NCI-H146 (cell line): ENCODE measurements at regions not wholly inside any gene's neighbourhood (a gene's known extent, or its start where the extent isn't known, plus 50 kb on each side); places are given as distances from the start of the nearest gene placed in this dataset.
"Not testable (repeated sequence)": the region's sequence is repeated elsewhere in the genome, so short reads cannot be mapped to it uniquely, and the experiment has no call there.

Source experiments
- DNase-seq: peaks from one replicate; lab custom pipeline; 2025; lab: John Stamatoyannopoulos, UW

GRCh38 chr10:56104487-56104886 is 256.6 kb downstream of the ZWINT start:
- no peak for DNase-seq

GRCh38 chr10:56096226-56096517 is 264.9 kb downstream of the ZWINT start:
- no peak for DNase-seq

GRCh38 chr10:56095506-56096225 is 265.4 kb downstream of the ZWINT start:
- DNase-seq, result no peak

GRCh38 chr10:56093645-56094044 is 267.4 kb downstream of the ZWINT start:
- not testable (repeated sequence) for DNase-seq

- no peak for DNase-seq
Measured at GRCh38 chr10:56091872-56092271, 269.2 kb downstream of the ZWINT start.

GRCh38 chr10:56090914-56091540 is 270.0 kb downstream of the ZWINT start:
- no peak for DNase-seq

GRCh38 chr10:56085406-56086122 is 275.5 kb downstream of the ZWINT start:
- no peak for DNase-seq

GRCh38 chr10:56082169-56082568 is 278.9 kb downstream of the ZWINT start:
- DNase-seq, result no peak

- DNase-seq, result no peak
Measured at GRCh38 chr10:56068473-56069263, 292.4 kb downstream of the ZWINT start.

GRCh38 chr10:56068040-56068439 is 293.0 kb downstream of the ZWINT start:
- DNase-seq, result no peak

- DNase-seq, result no peak
Measured at GRCh38 chr10:56063642-56064041, 297.4 kb downstream of the ZWINT start.

GRCh38 chr10:56057860-56058259 is 303.2 kb downstream of the ZWINT start:
- DNase-seq, result no peak

GRCh38 chr10:56035489-56035888 is 325.6 kb downstream of the ZWINT start:
- no peak for DNase-seq

- DNase-seq, result no peak
Measured at GRCh38 chr10:56028298-56029132, 332.5 kb downstream of the ZWINT start.

GRCh38 chr10:56012101-56012500 is 349.0 kb downstream of the ZWINT start:
- DNase-seq, result no peak

GRCh38 chr10:56003555-56003954 is 357.5 kb downstream of the ZWINT start:
- DNase-seq, result no peak

GRCh38 chr10:55989188-55989587 is 371.9 kb downstream of the ZWINT start:
- no peak for DNase-seq

- DNase-seq, result no peak
Measured at GRCh38 chr10:55979203-55979602, 381.9 kb downstream of the ZWINT start.

GRCh38 chr10:55966101-55966500 is 395.0 kb downstream of the ZWINT start:
- no peak for DNase-seq

- DNase-seq, result no peak
Measured at GRCh38 chr10:55943403-55943802, 417.7 kb downstream of the ZWINT start.

- no peak for DNase-seq
Measured at GRCh38 chr10:55929291-55929690, 431.8 kb downstream of the ZWINT start.
